ENCODE measurements at regions not wholly inside any gene's neighbourhood (a gene's known extent, or its start where the extent isn't known, plus 50 kb on each side); places are given as distances from the start of the nearest gene placed in this dataset.

GRCh38 chr11:122459064-122459463, 196.5 kb upstream of the UBASH3B start:
- no peak overlapping the region for H3K4me3 ChIP-seq (ENCODE audit: low read depth, low read length)
- no peak for DNase-seq (ENCODE audit: low read depth)
- TF ChIP-seq CTCF (IDR thresholded peaks at IDR 0.05; ENCODE audit: control insufficient read depth, extremely low read depth, insufficient read depth), result no peak

GRCh38 chr11:122453586-122453985, 201.9 kb upstream of the UBASH3B start:
- no peak for DNase-seq (ENCODE audit: low read depth)
- no peak for TF ChIP-seq CTCF (IDR thresholded peaks at IDR 0.05; ENCODE audit: control insufficient read depth, extremely low read depth, insufficient read depth)
- no peak overlapping the region for H3K4me3 ChIP-seq (ENCODE audit: low read depth, low read length)

- H3K4me3 ChIP-seq (ENCODE audit: low read depth, low read length), result no peak overlapping the region
- DNase-seq (ENCODE audit: low read depth), result no peak
- no peak for TF ChIP-seq CTCF (IDR thresholded peaks at IDR 0.05; ENCODE audit: control insufficient read depth, extremely low read depth, insufficient read depth)
These were observed 203.6 kb upstream of the UBASH3B start for GRCh38 chr11:122451911-122452310.

- DNase-seq (ENCODE audit: low read depth), result no peak
- TF ChIP-seq CTCF (IDR thresholded peaks at IDR 0.05; ENCODE audit: control insufficient read depth, extremely low read depth, insufficient read depth), result no peak
- H3K4me3 ChIP-seq (ENCODE audit: low read depth, low read length), result no peak overlapping the region
These were observed 213.9 kb upstream of the UBASH3B start for GRCh38 chr11:122441666-122442035.

- DNase-seq (ENCODE audit: low read depth), result no peak
- TF ChIP-seq CTCF (IDR thresholded peaks at IDR 0.05; ENCODE audit: control insufficient read depth, extremely low read depth, insufficient read depth), result no peak
- no peak overlapping the region for H3K4me3 ChIP-seq (ENCODE audit: low read depth, low read length)
These were observed 214.5 kb upstream of the UBASH3B start for GRCh38 chr11:122440811-122441665.

- no peak for DNase-seq (ENCODE audit: low read depth)
These were observed 215.4 kb upstream of the UBASH3B start for GRCh38 chr11:122439866-122440810.

More at GRCh38 chr11:122439866-122440810, 215.4 kb upstream of the UBASH3B start:
- no peak overlapping the region for H3K4me3 ChIP-seq (ENCODE audit: low read depth, low read length)
- TF ChIP-seq CTCF (IDR thresholded peaks at IDR 0.05; ENCODE audit: control insufficient read depth, extremely low read depth, insufficient read depth), result no peak
